ENCODE measurements at regions not wholly inside any gene's neighbourhood (a gene's known extent, or its start where the extent isn't known, plus 50 kb on each side); places are given as distances from the start of the nearest gene placed in this dataset.

DNA sequence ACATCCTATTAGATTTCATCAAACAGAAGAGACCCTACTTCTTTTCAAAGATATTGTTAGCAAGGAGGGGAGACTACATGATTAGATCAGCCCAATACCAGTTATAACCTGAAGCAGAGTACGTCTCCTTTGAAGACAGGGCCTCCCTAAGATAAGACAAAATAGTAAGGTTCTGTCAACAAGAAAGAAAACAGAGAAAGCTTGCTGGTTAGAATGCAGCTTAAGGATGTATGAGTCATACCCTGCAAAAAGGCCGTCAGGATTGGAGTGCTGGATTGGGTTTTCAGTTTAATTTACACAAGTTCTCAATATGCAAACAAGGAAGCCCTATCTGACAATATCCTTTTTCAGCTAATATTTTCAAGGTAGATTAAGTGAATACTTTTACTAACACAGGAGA lies 1581.2 kb upstream of the WWC1 start:
- no peak overlapping the region for H3K27ac Mint-ChIP-seq
- H3K36me3 Mint-ChIP-seq (ENCODE audit: low read depth) = no peaks in the 10 kb centered on the region
- H3K4me1 Mint-ChIP-seq (ENCODE audit: low read depth) = no peaks in the 10 kb centered on the region
- ATAC-seq (no peak), DNase-seq (no peak)
- no peak overlapping the region for H3K4me3 Mint-ChIP-seq
- intact Hi-C loops (cut with micrococcal nuclease) = no loop called here
- POLR2A ChIA-PET = interaction anchor here (1.1 kb wide), 1 partner anchor 280 kb away, joined by 5 read pairs; no protein-coding TSS in a partner anchor
- no peaks in the 10 kb centered on the region for H3K27me3 Mint-ChIP-seq
- CTCF ChIA-PET = no interaction called here
- H3K9me3 Mint-ChIP-seq = peaks cover 1% of the 10 kb centered on the region
- TF ChIP-seq, protein P1, sequence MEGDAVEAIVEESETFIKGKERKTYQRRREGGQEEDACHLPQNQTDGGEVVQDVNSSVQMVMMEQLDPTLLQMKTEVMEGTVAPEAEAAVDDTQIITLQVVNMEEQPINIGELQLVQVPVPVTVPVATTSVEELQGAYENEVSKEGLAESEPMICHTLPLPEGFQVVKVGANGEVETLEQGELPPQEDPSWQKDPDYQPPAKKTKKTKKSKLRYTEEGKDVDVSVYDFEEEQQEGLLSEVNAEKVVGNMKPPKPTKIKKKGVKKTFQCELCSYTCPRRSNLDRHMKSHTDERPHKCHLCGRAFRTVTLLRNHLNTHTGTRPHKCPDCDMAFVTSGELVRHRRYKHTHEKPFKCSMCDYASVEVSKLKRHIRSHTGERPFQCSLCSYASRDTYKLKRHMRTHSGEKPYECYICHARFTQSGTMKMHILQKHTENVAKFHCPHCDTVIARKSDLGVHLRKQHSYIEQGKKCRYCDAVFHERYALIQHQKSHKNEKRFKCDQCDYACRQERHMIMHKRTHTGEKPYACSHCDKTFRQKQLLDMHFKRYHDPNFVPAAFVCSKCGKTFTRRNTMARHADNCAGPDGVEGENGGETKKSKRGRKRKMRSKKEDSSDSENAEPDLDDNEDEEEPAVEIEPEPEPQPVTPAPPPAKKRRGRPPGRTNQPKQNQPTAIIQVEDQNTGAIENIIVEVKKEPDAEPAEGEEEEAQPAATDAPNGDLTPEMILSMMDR (IDR thresholded peaks at IDR 0.05) = no peak

DNA sequence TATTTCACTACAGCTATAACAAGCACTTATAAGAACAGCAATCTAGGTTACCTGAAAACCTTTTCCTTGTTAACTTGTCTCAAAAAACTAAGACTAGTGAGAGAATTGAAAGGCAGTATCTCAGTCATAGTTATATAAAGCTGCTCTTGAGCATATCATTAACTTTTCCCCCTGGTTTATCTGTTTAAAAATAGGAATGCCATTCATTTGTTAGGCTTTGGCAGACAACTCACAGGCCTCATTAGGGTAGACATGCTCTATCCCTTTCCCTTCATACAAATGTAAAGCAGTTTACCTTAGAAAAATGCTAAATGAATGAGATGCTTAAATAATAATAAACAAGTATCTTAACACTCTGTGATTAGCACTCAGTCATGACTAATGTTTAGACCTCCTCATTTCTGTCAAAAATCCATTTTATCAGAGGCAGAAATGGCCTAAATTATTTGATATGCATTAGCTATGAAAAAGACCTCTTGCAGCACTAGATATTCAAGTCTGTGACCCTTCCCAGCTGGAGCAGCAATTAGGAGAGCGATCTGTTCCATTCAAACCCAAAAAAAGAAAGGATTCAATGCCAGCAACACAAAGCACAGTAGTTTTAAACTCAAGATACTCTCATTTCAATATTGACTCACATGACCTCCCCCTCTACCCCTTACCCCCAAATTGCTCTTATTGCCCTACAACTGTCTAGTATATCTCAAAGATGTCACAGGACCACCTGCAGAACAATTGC lies 1578.8 kb upstream of the WWC1 start:
- TF ChIP-seq, protein P1 (IDR thresholded peaks at IDR 0.05) = no peak
- DNase-seq (no peak), ATAC-seq (no peak)
- Mint-ChIP-seq H3K27me3 (no peaks in the 10 kb centered on the region), H3K9me3 (peaks cover 1% of the 10 kb centered on the region), H3K4me3 (no peak overlapping the region), H3K4me1 (ENCODE audit: low read depth) (no peaks in the 10 kb centered on the region), H3K36me3 (ENCODE audit: low read depth) (no peaks in the 10 kb centered on the region), H3K27ac (no peak overlapping the region)
- intact Hi-C loops (cut with micrococcal nuclease) = no loop called here
- CTCF ChIA-PET = no interaction called here
- POLR2A ChIA-PET = interaction anchor here (0.6 kb wide), 1 partner anchor 123 kb away, joined by 3 read pairs; no protein-coding TSS in a partner anchor

DNA sequence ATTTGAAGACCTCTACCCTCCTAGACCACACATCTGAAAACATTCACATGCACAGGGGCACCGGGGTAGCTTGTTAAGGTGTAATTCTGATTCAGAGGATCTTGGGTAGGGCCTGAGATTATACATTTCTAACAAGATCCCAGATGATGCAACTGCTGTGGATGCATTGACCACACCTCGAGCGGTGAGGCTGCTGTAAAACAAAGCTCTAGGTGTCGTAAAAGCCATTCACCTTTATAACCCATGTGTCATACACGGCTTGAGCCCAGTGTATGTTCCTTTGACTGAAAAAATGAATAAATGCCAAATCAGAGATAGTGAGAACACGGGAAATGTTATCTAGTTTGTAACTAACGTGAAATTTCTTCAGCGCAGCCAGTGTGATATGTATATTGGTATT lies 1578.2 kb upstream of the WWC1 start:
- no peak overlapping the region for H3K4me3 Mint-ChIP-seq
- TF ChIP-seq, protein P1 (IDR thresholded peaks at IDR 0.05) = no peak
- no peaks in the 10 kb centered on the region for H3K4me1 Mint-ChIP-seq (ENCODE audit: low read depth)
- peaks cover 1% of the 10 kb centered on the region for H3K9me3 Mint-ChIP-seq
- ATAC-seq (no peak), DNase-seq (no peak)
- no peak overlapping the region for H3K27ac Mint-ChIP-seq
- H3K27me3 Mint-ChIP-seq = no peaks in the 10 kb centered on the region
- ChIA-PET POLR2A (no interaction called here), CTCF (no interaction called here)
- H3K36me3 Mint-ChIP-seq (ENCODE audit: low read depth) = no peaks in the 10 kb centered on the region
- intact Hi-C loops (cut with micrococcal nuclease) = no loop called here

DNA sequence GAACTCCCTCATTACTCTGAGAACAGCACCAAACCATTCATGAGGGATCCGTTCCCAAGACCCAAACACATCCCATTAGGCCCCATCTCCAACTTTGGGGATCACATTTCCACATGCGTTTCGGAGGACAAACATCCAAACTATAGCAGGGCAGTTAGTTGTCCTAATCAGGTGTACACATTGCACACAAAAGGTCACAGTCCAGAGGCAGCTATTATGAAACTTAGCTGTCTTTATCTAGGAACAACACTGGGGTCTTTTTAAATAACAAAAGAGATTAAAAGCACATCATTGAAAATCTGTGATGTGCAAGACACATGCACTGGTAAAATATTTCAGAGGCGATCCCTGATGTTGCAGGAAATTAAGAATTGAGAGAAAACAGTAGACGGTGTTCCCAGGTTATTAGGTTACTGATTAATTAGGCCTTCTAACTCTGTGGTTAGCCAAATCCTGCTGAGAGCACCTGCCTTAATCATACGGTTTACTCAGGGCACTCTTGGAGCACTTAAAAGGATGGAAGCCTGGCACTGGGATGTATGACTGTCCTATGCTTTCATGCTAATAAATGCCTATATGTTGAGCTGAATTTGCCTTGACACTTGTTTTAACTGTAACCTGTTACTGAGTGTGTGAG lies 1574.5 kb upstream of the WWC1 start:
- ATAC-seq = no peak
- H3K4me1 Mint-ChIP-seq (ENCODE audit: low read depth) = no peaks in the 10 kb centered on the region
- peaks cover 7% of the 10 kb centered on the region for H3K9me3 Mint-ChIP-seq
- no peak for DNase-seq
- TF ChIP-seq, protein P1 (IDR thresholded peaks at IDR 0.05) = no peak
- intact Hi-C loops (cut with micrococcal nuclease) = no loop called here
- CTCF ChIA-PET = no interaction called here
- no peaks in the 10 kb centered on the region for H3K36me3 Mint-ChIP-seq (ENCODE audit: low read depth)
- H3K4me3 Mint-ChIP-seq = no peak overlapping the region
- POLR2A ChIA-PET = no interaction called here
- no peak overlapping the region for H3K27ac Mint-ChIP-seq
- no peaks in the 10 kb centered on the region for H3K27me3 Mint-ChIP-seq

DNA sequence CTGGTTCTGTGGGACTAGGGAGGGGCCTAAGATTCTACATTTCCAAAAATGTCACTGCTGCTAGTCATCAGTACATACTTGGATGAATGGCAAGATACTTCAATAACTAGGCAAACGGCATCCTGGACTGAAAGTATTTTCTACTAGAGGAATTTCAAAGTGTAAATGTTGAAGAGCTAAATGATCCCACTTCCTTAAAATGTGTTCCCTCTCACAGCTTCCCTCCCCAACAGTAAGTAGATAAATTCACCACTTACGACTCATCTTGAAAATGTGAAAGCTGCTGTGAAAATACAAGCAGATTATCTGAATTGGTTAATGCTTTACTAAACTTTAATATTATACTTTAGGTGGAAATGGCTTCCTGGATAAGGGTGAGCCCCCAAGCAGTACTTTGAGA lies 1571.5 kb upstream of the WWC1 start:
- Mint-ChIP-seq H3K27ac (no peak overlapping the region), H3K27me3 (no peaks in the 10 kb centered on the region), H3K4me3 (no peak overlapping the region), H3K4me1 (ENCODE audit: low read depth) (peaks cover 4% of the 10 kb centered on the region), H3K36me3 (ENCODE audit: low read depth) (no peaks in the 10 kb centered on the region), H3K9me3 (peaks cover 11% of the 10 kb centered on the region)
- ChIA-PET POLR2A (no interaction called here), CTCF (no interaction called here)
- intact Hi-C loops (cut with micrococcal nuclease) = no loop called here
- TF ChIP-seq, protein P1 (IDR thresholded peaks at IDR 0.05) = no peak
- DNase-seq (no peak), ATAC-seq (no peak)

Data from activated CD8-positive, alpha-beta T cell treated with anti-CD3 and anti-CD28 coated beads for 36 hours (primary cell).